Glutamatergic neuron (in vitro differentiated cells): ENCODE measurements at regions not wholly inside any gene's neighbourhood (a gene's known extent, or its start where the extent isn't known, plus 50 kb on each side); places are given as distances from the start of the nearest gene placed in this dataset.

Experiments used
- DNase-seq: peaks from one replicate; pipeline ENCODE4 v3.0.0; 2022
- H3K27ac Mint-ChIP-seq: one replicate; pipeline ENCODE4 v1.8.0; 2020; ENCODE audit warnings: mild to moderate bottlenecking, mixed read lengths, inconsistent platforms; ENCODE audit not compliant: unreplicated experiment
- H3K27me3 Mint-ChIP-seq: one replicate; pipeline ENCODE4 v1.8.0; 2020; ENCODE audit warnings: mild to moderate bottlenecking, moderate library complexity, mixed read lengths, inconsistent platforms; ENCODE audit not compliant: unreplicated experiment
- H3K36me3 Mint-ChIP-seq: one replicate; pipeline ENCODE4 v1.8.0; 2020; ENCODE audit warnings: mild to moderate bottlenecking, mixed read lengths, inconsistent platforms; ENCODE audit not compliant: unreplicated experiment
- H3K4me1 Mint-ChIP-seq: one replicate; pipeline ENCODE4 v1.8.0; 2020; ENCODE audit warnings: mild to moderate bottlenecking, low read depth, mixed read lengths, inconsistent platforms; ENCODE audit not compliant: unreplicated experiment
- H3K4me3 Mint-ChIP-seq: one replicate; pipeline ENCODE4 v1.8.0; 2020; ENCODE audit warnings: mild to moderate bottlenecking, mixed read lengths, inconsistent platforms; ENCODE audit not compliant: unreplicated experiment
- H3K9me3 Mint-ChIP-seq: one replicate; pipeline ENCODE4 v1.8.0; 2020; ENCODE audit warnings: mild to moderate bottlenecking, moderate library complexity, mixed read lengths, inconsistent platforms; ENCODE audit not compliant: unreplicated experiment
- TF ChIP-seq, protein P1 (sequence below): fragments of 200-600 bp; sonication (generic); IDR thresholded peaks from one replicate; pipeline ENCODE4 v1.5.0; 2021; ENCODE audit not compliant: partially characterized antibody, unreplicated experiment

DNA sequence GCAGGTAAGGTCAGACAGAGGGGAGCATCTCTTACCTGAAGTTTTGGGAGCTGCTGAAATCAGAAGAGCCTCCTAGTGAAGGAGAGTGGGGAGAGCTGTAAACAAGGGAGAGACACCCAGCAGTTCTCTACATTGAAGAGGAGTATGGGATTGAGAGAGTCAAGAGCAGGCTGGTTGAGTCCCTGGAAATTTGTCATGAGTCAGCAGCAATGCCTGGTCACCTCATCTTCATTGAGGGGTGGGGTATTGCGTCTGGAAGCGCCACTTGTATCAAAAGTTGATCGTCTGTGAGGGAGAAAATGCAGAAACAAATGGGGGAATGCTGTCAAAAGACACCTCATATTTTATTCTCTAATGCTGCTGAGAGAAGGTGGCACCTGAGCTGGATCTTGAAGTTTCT lies 256.6 kb upstream of the CFAP20DC start:
- Mint-ChIP-seq H3K4me1 (peaks cover 2% of the 10 kb centered on the region), H3K27me3 (peaks cover 2% of the 10 kb centered on the region), H3K27ac (no peak overlapping the region), H3K4me3 (no peak overlapping the region), H3K9me3 (peaks cover 2% of the 10 kb centered on the region), H3K36me3 (no peaks in the 10 kb centered on the region)
- no peak for DNase-seq
- TF ChIP-seq, protein P1, sequence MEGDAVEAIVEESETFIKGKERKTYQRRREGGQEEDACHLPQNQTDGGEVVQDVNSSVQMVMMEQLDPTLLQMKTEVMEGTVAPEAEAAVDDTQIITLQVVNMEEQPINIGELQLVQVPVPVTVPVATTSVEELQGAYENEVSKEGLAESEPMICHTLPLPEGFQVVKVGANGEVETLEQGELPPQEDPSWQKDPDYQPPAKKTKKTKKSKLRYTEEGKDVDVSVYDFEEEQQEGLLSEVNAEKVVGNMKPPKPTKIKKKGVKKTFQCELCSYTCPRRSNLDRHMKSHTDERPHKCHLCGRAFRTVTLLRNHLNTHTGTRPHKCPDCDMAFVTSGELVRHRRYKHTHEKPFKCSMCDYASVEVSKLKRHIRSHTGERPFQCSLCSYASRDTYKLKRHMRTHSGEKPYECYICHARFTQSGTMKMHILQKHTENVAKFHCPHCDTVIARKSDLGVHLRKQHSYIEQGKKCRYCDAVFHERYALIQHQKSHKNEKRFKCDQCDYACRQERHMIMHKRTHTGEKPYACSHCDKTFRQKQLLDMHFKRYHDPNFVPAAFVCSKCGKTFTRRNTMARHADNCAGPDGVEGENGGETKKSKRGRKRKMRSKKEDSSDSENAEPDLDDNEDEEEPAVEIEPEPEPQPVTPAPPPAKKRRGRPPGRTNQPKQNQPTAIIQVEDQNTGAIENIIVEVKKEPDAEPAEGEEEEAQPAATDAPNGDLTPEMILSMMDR: no peak

DNA sequence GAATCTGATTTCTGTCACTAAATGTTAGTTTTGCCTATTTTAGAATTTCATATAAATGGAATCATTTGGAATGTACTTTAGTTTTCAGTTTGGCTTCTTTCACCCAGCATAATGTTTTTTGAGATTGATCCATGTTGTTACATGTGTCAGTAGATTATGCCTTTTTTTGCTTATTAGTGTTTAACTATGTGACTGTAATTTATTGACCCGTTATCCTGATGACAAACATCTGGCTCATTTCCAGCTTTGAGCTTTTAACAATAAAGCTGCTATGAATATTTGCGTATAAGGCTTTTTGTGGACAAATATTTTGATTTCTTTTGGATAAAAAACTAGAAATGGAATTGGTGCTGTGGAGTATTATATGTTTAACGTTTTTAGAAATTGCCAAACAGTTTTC lies 254.5 kb upstream of the CFAP20DC start:
- no peak overlapping the region for H3K4me3 Mint-ChIP-seq
- H3K27me3 Mint-ChIP-seq: peaks cover 2% of the 10 kb centered on the region
- DNase-seq: no peak
- H3K4me1 Mint-ChIP-seq: peaks cover 2% of the 10 kb centered on the region
- peaks cover 2% of the 10 kb centered on the region for H3K9me3 Mint-ChIP-seq
- no peaks in the 10 kb centered on the region for H3K36me3 Mint-ChIP-seq
- TF ChIP-seq, protein P1: no peak
- no peak overlapping the region for H3K27ac Mint-ChIP-seq

DNA sequence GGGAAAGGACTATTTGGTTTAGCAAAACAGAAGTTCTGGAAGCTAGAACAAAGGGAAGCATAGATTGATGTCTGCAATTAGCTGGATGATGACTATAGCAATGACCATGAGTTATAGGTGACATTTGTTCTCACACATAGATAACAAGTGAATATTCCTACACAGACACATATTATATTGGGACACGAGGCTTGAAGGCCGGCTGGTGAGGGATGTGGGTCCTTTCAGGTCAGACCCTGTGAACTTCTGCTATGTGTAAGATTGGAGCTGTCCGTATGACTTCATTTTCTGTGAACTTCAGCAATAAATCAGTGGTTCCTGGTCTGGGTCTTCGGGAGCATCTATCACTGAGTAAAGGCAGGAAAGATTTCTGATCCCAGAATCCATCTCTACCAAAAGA lies 253.6 kb upstream of the CFAP20DC start:
- H3K4me1 Mint-ChIP-seq: no peaks in the 10 kb centered on the region
- H3K36me3 Mint-ChIP-seq: no peaks in the 10 kb centered on the region
- no peak for DNase-seq
- peaks cover 4% of the 10 kb centered on the region for H3K9me3 Mint-ChIP-seq
- no peak overlapping the region for H3K4me3 Mint-ChIP-seq
- TF ChIP-seq, protein P1: no peak
- no peak overlapping the region for H3K27ac Mint-ChIP-seq
- H3K27me3 Mint-ChIP-seq: no peaks in the 10 kb centered on the region

DNA sequence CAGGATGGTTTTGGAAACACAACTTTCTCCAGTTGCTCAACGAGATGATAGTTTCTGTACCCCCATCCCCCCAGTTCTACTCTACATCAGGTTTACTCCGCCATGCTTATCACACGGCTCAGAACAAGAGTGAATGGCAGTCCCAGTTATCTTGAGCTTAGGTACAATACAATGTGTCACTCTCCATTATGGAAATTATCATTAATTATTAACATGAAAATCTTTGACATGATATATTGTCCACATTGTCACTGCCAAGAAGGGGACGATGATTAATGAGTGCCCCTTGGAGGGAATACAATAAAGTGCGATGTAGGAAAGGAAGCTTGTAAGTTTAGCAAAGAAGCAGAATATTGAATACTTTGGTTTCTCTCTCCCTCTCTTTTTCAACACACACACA lies 252.6 kb upstream of the CFAP20DC start:
- no peak overlapping the region for H3K27ac Mint-ChIP-seq
- H3K27me3 Mint-ChIP-seq: no peaks in the 10 kb centered on the region
- no peaks in the 10 kb centered on the region for H3K4me1 Mint-ChIP-seq
- H3K9me3 Mint-ChIP-seq: peaks cover 4% of the 10 kb centered on the region
- TF ChIP-seq, protein P1: no peak
- no peak for DNase-seq
- no peaks in the 10 kb centered on the region for H3K36me3 Mint-ChIP-seq
- no peak overlapping the region for H3K4me3 Mint-ChIP-seq

DNA sequence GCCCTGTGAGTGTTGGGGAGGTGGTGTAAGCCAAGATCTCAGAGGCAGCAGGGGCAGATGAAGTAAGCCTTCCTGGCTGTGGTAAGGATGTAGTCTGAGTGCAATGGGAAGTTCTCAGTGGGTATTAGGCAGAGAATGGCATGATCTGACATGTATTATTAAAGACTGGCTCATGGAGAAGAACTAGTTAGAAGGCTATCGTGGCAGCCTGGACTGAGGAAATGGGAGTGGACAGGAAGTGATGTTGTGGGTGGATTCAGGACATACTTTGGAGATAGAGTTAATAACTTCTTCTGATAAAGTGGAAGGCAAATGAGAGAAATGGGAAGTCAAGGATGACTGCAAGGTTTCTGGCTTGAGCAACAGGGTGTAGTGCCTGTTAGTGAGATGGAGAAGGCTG lies 250.9 kb upstream of the CFAP20DC start:
- DNase-seq: no peak
- Mint-ChIP-seq H3K4me1 (no peaks in the 10 kb centered on the region), H3K9me3 (peaks cover 3% of the 10 kb centered on the region), H3K27me3 (no peaks in the 10 kb centered on the region), H3K27ac (no peak overlapping the region), H3K4me3 (no peak overlapping the region), H3K36me3 (no peaks in the 10 kb centered on the region)
- TF ChIP-seq, protein P1: no peak
